Neural progenitor cell (in vitro differentiated cells): ENCODE measurements at regions not wholly inside any gene's neighbourhood (a gene's known extent, or its start where the extent isn't known, plus 50 kb on each side); places are given as distances from the start of the nearest gene placed in this dataset.

Source experiments
- CTCF ChIP-seq: fragments of 200-600 bp; sonication (generic); IDR thresholded peaks from 2 replicates; pipeline ENCODE4 v1.5.1; 2017; ENCODE audit warnings: antibody characterized with exemption, mild to moderate bottlenecking
- EZH2phosphoT487 ChIP-seq: fragments of 200-600 bp; sonication (generic); IDR thresholded peaks from 2 replicates; pipeline ENCODE4 v1.6.1; 2017; ENCODE audit warnings: antibody characterized with exemption

- no peak for TF ChIP-seq CTCF
- TF ChIP-seq EZH2phosphoT487: no peak
Measured at GRCh38 chr7:88515301-88515700, 208.6 kb upstream of the STEAP4 start.
